ENCODE measurements at regions not wholly inside any gene's neighbourhood (a gene's known extent, or its start where the extent isn't known, plus 50 kb on each side); places are given as distances from the start of the nearest gene placed in this dataset.

DNA sequence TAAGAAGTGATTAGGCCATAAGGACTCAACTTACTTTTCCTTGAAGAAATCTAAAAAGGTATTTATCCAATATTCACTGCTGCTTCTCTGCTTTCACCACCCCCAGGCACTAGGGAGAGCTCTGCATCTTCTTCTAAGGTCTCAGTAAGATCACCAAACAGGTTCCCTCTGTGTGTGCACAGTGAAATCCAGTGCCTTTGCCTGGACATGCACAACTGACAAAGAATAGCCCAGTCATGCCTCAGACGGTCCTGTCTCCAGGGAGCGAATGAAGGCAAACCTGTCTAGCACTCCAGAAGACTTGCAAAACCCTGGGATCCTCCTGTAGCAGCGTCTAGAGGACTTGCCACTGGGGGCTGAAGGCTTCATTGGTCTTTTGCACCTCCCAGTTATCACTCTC lies 344.5 kb upstream of the LRATD1 start:
- no peak overlapping the region for H2BK12ac ChIP-seq (ENCODE audit: low read depth, low read length)
- no peaks in the 10 kb centered on the region; the same call in 1 of the 2 replicates for H3K23me2 ChIP-seq (ENCODE audit: low read depth, low read length)
- H3K56ac ChIP-seq (replicated peaks; ENCODE audit: insufficient read length, low read depth, low read length), result no peak overlapping the region
- no peak overlapping the region for H3K9ac ChIP-seq (replicated peaks in 1 of 4; ENCODE audit: extremely low read depth in 1 of 4, low read depth in 3 of 4, low read length in 3 of 4)
- no peak overlapping the region for H4K5ac ChIP-seq (ENCODE audit: insufficient read length, low read depth, low read length)
- no peak overlapping the region for H3K23ac ChIP-seq (ENCODE audit: insufficient read length)
- no peaks in the 10 kb centered on the region for H3K79me1 ChIP-seq (ENCODE audit: low read depth, low read length)
- H2BK120ac ChIP-seq (replicated peaks; ENCODE audit: low read depth, low read length), result no peak overlapping the region
- H2BK15ac ChIP-seq (ENCODE audit: low read length), result no peak overlapping the region
- no peak overlapping the region for H3K18ac ChIP-seq (ENCODE audit: extremely low read depth, low read length)
- no peaks in the 10 kb centered on the region for H3K79me2 ChIP-seq (ENCODE audit: control insufficient read depth in 1 of 2, insufficient read depth in 2 of 2, low read length in 2 of 2)
- ChIA-PET POLR2A (ENCODE audit: partially characterized antibody) (no interaction called here), CTCF (ENCODE audit: partially characterized antibody) (interaction anchor here (2.2 kb wide), 1 partner anchor 21 kb away, joined by 4 read pairs; no protein-coding TSS in a partner anchor)
- no peaks in the 10 kb centered on the region for H3K27me3 ChIP-seq (replicated peaks in 1 of 4; ENCODE audit: control insufficient read depth in 3 of 4, extremely low read depth in 1 of 4, insufficient read depth in 3 of 4, low read length in 3 of 4)
- H4K8ac ChIP-seq (ENCODE audit: extremely low read depth, insufficient read depth, low read length), result no peak overlapping the region
- no peak overlapping the region for H3K27ac ChIP-seq (ENCODE audit: low read depth, low read length)
- H3K4me3 ChIP-seq (ENCODE audit: extremely low read depth in 1 of 4, insufficient read depth in 2 of 4, low read depth in 3 of 4, low read length in 4 of 4), result no peak overlapping the region
- no peak overlapping the region for H4K91ac ChIP-seq (replicated peaks; ENCODE audit: insufficient read length, low read length)
- no peaks in the 10 kb centered on the region for H3K36me3 ChIP-seq (ENCODE audit: control insufficient read depth in 2 of 4, insufficient read depth in 4 of 4, low read length in 3 of 4)
- no peak for DNase-seq (ENCODE audit: low read depth in 1 of 2, low spot score in 2 of 2)
- H4K20me1 ChIP-seq (replicated peaks in 1 of 2; ENCODE audit: control insufficient read depth in 1 of 2, insufficient read depth in 2 of 2, low read length in 2 of 2), result no peaks in the 10 kb centered on the region
- no peaks in the 10 kb centered on the region for H3K9me3 ChIP-seq (ENCODE audit: insufficient read depth in 2 of 2, low read depth in 1 of 2, low read length in 1 of 2)
- no peak overlapping the region for H2AK5ac ChIP-seq (ENCODE audit: low read depth, low read length)
- TF ChIP-seq CTCF (IDR thresholded peaks at IDR 0.05; ENCODE audit: control extremely low read depth in 1 of 3, insufficient read depth in 1 of 3, low read depth in 1 of 3, low read length in 3 of 3), result peak in 1 of 3 experiments; percentile 2; a peak in 1 of 4 replicates
- peak; percentile 21 to 26; a peak in 3 of 4 replicates for TF ChIP-seq RAD21 (IDR thresholded peaks at IDR 0.05 in 1 of 2, conservative IDR thresholded peaks at IDR 0.05 in 1 of 2; ENCODE audit: low read depth in 2 of 2, low read length in 2 of 2)
- TF ChIP-seq POLR2A (IDR thresholded peaks at IDR 0.05; ENCODE audit: control extremely low read depth in 1 of 2, low read depth in 2 of 2, low read length in 2 of 2), result no peak
- no peak for FAIRE-seq
- H3K4ac ChIP-seq (replicated peaks; ENCODE audit: insufficient read length, low read depth, low read length), result no peak overlapping the region
- H2BK20ac ChIP-seq (ENCODE audit: low read length), result no peak overlapping the region
- H3K4me2 ChIP-seq (ENCODE audit: insufficient read depth in 1 of 2, low read depth in 2 of 2, low read length in 2 of 2), result no peak overlapping the region
- H2AFZ ChIP-seq (ENCODE audit: low read length), result peak overlapping the region; percentile 72; the same call in 1 of the 2 replicates
- no peak overlapping the region; the same call in 1 of the 2 replicates for H2BK5ac ChIP-seq (ENCODE audit: low read depth, low read length)
- H3K4me1 ChIP-seq (replicated peaks in 1 of 4; ENCODE audit: control insufficient read depth in 3 of 4, insufficient read depth in 4 of 4, low read length in 3 of 4), result no peaks in the 10 kb centered on the region
- WGBS, 2 experiments (ENCODE audit: extremely low coverage in 1 of 2, insufficient coverage in 1 of 2, insufficient read length in 1 of 2, insufficient replicate concordance in 2 of 2, low coverage in 1 of 2, low lambda C conversion rate in 2 of 2, missing lambda C conversion rate in 1 of 2), result 90% methylated on average over 3 of the region's 3 CpGs; no CpG with 5 or more reads in 1 of the 2 experiments
- no peak overlapping the region for H3K14ac ChIP-seq (ENCODE audit: insufficient read length)

Measured in H1 (cell line).